Stimulated activated CD4-positive, alpha-beta T cell treated with anti-CD3 and anti-CD28 coated beads, Interleukin-2, amount 100 ng/mL, for 4 hours (primary cell): ENCODE measurements at regions not wholly inside any gene's neighbourhood (a gene's known extent, or its start where the extent isn't known, plus 50 kb on each side); places are given as distances from the start of the nearest gene placed in this dataset.

ENCODE experiments used
- DNase-seq: peaks from one replicate; pipeline ENCODE4 v3.0.0-alpha.2; 2020; ENCODE audit warnings: low read depth

DNA sequence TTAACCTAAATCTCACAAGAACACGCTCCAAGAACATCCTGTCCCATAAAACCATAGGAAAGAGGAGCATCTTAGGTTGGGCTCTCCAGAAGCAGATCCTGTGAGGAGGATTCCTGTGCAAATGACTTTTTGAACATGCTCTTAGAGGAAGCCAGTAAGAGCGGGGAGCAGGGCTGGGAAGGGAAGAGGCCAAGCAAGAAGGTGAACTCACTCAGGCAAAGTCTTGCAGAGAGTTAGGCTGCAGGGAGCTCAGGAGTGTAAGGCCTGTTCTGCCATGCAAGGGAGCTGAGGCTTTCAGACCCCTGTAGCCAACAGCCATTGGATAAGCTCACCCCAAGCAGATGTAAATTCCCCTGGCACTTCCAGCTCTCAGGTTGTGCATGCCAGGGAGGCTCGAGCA is 63.6 kb upstream of the LY86 start:
- no peak for DNase-seq

DNA sequence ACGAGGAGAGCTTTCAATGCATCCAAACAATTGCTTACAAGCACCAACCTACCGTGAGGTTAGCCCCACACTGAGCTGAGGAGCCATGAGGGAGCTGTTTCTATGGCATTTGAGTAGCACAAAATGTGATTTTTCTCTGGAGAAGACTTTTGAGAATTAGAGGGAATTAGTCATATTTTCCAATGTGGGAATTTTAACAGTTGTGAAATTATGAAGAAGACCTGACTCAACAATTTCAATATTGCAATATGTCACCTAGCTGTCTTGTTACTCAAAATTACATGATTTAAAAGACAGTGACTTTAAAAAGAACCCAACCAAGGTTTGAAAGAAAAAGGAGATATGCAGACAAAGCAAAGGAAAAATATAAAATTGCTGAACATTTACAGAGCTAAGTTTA is 62.6 kb upstream of the LY86 start:
- no peak for DNase-seq

DNA sequence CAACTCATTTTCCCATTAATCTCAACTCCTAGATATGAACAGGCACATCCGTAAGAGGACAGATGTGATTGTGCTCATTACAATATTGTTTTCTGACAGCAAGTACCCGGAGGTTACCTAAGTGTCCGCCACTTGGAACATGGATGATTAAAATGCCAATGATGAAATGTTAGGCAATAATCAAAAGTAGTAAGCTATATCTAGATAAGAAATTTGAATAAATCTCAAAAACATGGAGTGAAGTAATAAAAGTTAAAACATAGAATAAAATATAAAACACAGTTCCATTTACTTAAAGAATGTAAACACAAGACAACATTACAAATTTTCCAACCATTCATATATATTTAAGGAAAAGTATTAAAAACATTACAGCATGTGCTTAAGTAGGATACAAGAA is 59.2 kb upstream of the LY86 start:
- DNase-seq = no peak

GRCh38 chr6:6533176-6533575 is 55.3 kb upstream of the LY86 start:
- no peak for DNase-seq

- no peak for DNase-seq
Measured at GRCh38 chr6:6534399-6534798, 54.1 kb upstream of the LY86 start.

- DNase-seq = no peak
Measured at GRCh38 chr6:6537488-6538260, 50.8 kb upstream of the LY86 start.

DNA sequence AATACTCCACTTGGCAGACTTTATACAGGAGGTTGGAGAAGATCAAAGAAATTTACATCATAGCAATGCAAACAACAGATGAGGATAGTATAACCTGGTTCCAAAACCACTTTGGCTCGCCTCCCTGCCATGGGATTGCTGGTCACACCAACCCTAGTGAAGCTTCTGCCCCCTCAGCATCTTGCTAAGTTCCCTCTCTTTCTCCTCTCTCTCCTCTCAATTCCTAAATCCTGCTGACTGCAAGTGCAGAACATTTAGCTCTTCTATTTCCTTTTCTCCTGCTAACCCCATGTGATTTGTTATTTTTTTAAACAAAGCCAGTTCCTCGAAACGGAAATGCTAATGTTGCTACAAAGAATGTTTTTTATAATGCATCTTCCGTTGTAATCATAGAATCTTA is 50.3 kb upstream of the LY86 start:
- no peak for DNase-seq
